LoVo (cell line): ENCODE measurements at regions not wholly inside any gene's neighbourhood (a gene's known extent, or its start where the extent isn't known, plus 50 kb on each side); places are given as distances from the start of the nearest gene placed in this dataset.
"Not testable (repeated sequence)": the region's sequence is repeated elsewhere in the genome, so short reads cannot be mapped to it uniquely, and the experiment has no call there.

Experiments
- DNase-seq: peaks from one replicate; pipeline ENCODE4 v3.0.0-alpha.2; 2016; ENCODE audit warnings: low spot score

GRCh38 chr7:69052-69451 is 123.3 kb upstream of the FAM20C start:
- not testable (repeated sequence) for DNase-seq

- not testable (repeated sequence) for DNase-seq
Observed at GRCh38 chr7:69499-70123, 122.8 kb upstream of the FAM20C start.

- DNase-seq, result not testable (repeated sequence)
Observed at GRCh38 chr7:70207-70606, 122.2 kb upstream of the FAM20C start.

- DNase-seq, result not testable (repeated sequence)
Observed at GRCh38 chr7:70989-71388, 121.4 kb upstream of the FAM20C start.

GRCh38 chr7:72266-73057 is 119.9 kb upstream of the FAM20C start:
- DNase-seq, result not testable (repeated sequence)

- DNase-seq, result not testable (repeated sequence)
Observed at GRCh38 chr7:73058-73331, 119.4 kb upstream of the FAM20C start.

- not testable (repeated sequence) for DNase-seq
Observed at GRCh38 chr7:74008-74540, 118.3 kb upstream of the FAM20C start.

- DNase-seq, result not testable (repeated sequence)
Observed at GRCh38 chr7:75511-75910, 116.9 kb upstream of the FAM20C start.

- DNase-seq, result not testable (repeated sequence)
Observed at GRCh38 chr7:76202-76601, 116.2 kb upstream of the FAM20C start.

- DNase-seq, result not testable (repeated sequence)
Observed at GRCh38 chr7:76829-77395, 115.5 kb upstream of the FAM20C start.

GRCh38 chr7:78862-79261 is 113.5 kb upstream of the FAM20C start:
- not testable (repeated sequence) for DNase-seq

- DNase-seq, result not testable (repeated sequence)
Observed at GRCh38 chr7:79400-80055, 112.8 kb upstream of the FAM20C start.

- no peak for DNase-seq
Observed at GRCh38 chr7:80259-81067, 111.9 kb upstream of the FAM20C start.

GRCh38 chr7:81068-81925 is 111.1 kb upstream of the FAM20C start:
- DNase-seq, result no peak

GRCh38 chr7:81926-82756 is 110.2 kb upstream of the FAM20C start:
- no peak for DNase-seq

- DNase-seq, result no peak
Observed at GRCh38 chr7:82757-83155, 109.6 kb upstream of the FAM20C start.

- no peak for DNase-seq
Observed at GRCh38 chr7:83441-83840, 108.9 kb upstream of the FAM20C start.

- no peak for DNase-seq
Observed at GRCh38 chr7:83861-84632, 108.3 kb upstream of the FAM20C start.

GRCh38 chr7:84633-85020 is 107.7 kb upstream of the FAM20C start:
- DNase-seq, result no peak
